CD4-positive, alpha-beta T cell treated with Interleukin-6 for 4 hours (primary cell): ENCODE measurements at regions not wholly inside any gene's neighbourhood (a gene's known extent, or its start where the extent isn't known, plus 50 kb on each side); places are given as distances from the start of the nearest gene placed in this dataset.

ENCODE experiments used
- DNase-seq: peaks from one replicate; pipeline ENCODE4 v3.0.0-alpha.2; 2020; ENCODE audit warnings: mixed read lengths

GRCh38 chr2:38446906-38447561 is 70.0 kb upstream of the ATL2 start:
- no peak for DNase-seq

GRCh38 chr2:38446418-38446817 is 69.3 kb upstream of the ATL2 start:
- no peak for DNase-seq

- no peak for DNase-seq
These were observed 67.2 kb upstream of the ATL2 start for GRCh38 chr2:38444247-38444646.

- no peak for DNase-seq
These were observed 65.8 kb upstream of the ATL2 start for GRCh38 chr2:38442643-38443541.

- DNase-seq: no peak
These were observed 64.3 kb upstream of the ATL2 start for GRCh38 chr2:38441346-38441745.

GRCh38 chr2:38440655-38441054 is 63.6 kb upstream of the ATL2 start:
- DNase-seq: no peak

GRCh38 chr2:38439863-38440262 is 62.8 kb upstream of the ATL2 start:
- DNase-seq: no peak

GRCh38 chr2:38438883-38439612 is 62.0 kb upstream of the ATL2 start:
- no peak for DNase-seq

GRCh38 chr2:38438133-38438882 is 61.2 kb upstream of the ATL2 start:
- no peak for DNase-seq

- no peak for DNase-seq
These were observed 59.2 kb upstream of the ATL2 start for GRCh38 chr2:38436227-38436664.

- no peak for DNase-seq
These were observed 58.7 kb upstream of the ATL2 start for GRCh38 chr2:38435775-38436174.

- no peak for DNase-seq
These were observed 57.5 kb upstream of the ATL2 start for GRCh38 chr2:38434595-38434994.

- DNase-seq: no peak
These were observed 56.5 kb upstream of the ATL2 start for GRCh38 chr2:38433607-38433975.

- DNase-seq: no peak
These were observed 55.9 kb upstream of the ATL2 start for GRCh38 chr2:38432820-38433606.

GRCh38 chr2:38430597-38431207 is 53.6 kb upstream of the ATL2 start:
- no peak for DNase-seq

- DNase-seq: no peak
These were observed 53.1 kb upstream of the ATL2 start for GRCh38 chr2:38430196-38430595.

GRCh38 chr2:38427936-38428335 is 50.9 kb upstream of the ATL2 start:
- DNase-seq: no peak

- no peak for DNase-seq
These were observed 50.0 kb upstream of the ATL2 start for GRCh38 chr2:38427054-38427453.
